ENCODE measurements at regions not wholly inside any gene's neighbourhood (a gene's known extent, or its start where the extent isn't known, plus 50 kb on each side); places are given as distances from the start of the nearest gene placed in this dataset.

- H3K27ac Mint-ChIP-seq (ENCODE audit: unreplicated experiment): no peak overlapping the region
- H3K36me3 Mint-ChIP-seq (ENCODE audit: low read depth, unreplicated experiment): peaks cover 7% of the 10 kb centered on the region
- no peak for TF ChIP-seq CTCF (IDR thresholded peaks at IDR 0.05; ENCODE audit: unreplicated experiment)
- no peak for DNase-seq (ENCODE audit: low spot score)
- no peaks in the 10 kb centered on the region for H3K4me1 Mint-ChIP-seq (ENCODE audit: unreplicated experiment)
- H3K27me3 Mint-ChIP-seq (ENCODE audit: unreplicated experiment): peaks cover 1% of the 10 kb centered on the region
- no peak overlapping the region for H3K4me3 Mint-ChIP-seq (ENCODE audit: unreplicated experiment)
- H3K9me3 Mint-ChIP-seq (ENCODE audit: unreplicated experiment): no peaks in the 10 kb centered on the region
Measured at GRCh38 chr4:126616795-126617194, 1016.0 kb upstream of the INTU start.

- no peak for TF ChIP-seq CTCF (IDR thresholded peaks at IDR 0.05; ENCODE audit: unreplicated experiment)
- Mint-ChIP-seq H3K4me3 (ENCODE audit: unreplicated experiment) (no peak overlapping the region), H3K27ac (ENCODE audit: unreplicated experiment) (no peak overlapping the region), H3K36me3 (ENCODE audit: low read depth, unreplicated experiment) (no peaks in the 10 kb centered on the region), H3K27me3 (ENCODE audit: unreplicated experiment) (peaks cover 1% of the 10 kb centered on the region), H3K9me3 (ENCODE audit: unreplicated experiment) (no peaks in the 10 kb centered on the region), H3K4me1 (ENCODE audit: unreplicated experiment) (no peaks in the 10 kb centered on the region)
- peak; percentile 18 for DNase-seq (ENCODE audit: low spot score)
Measured at GRCh38 chr4:126627255-126627654, 1005.5 kb upstream of the INTU start.

- Mint-ChIP-seq H3K4me1 (ENCODE audit: unreplicated experiment) (peaks cover 6% of the 10 kb centered on the region), H3K9me3 (ENCODE audit: unreplicated experiment) (no peaks in the 10 kb centered on the region), H3K27ac (ENCODE audit: unreplicated experiment) (no peak overlapping the region), H3K4me3 (ENCODE audit: unreplicated experiment) (no peak overlapping the region), H3K27me3 (ENCODE audit: unreplicated experiment) (peaks cover 1% of the 10 kb centered on the region), H3K36me3 (ENCODE audit: low read depth, unreplicated experiment) (no peaks in the 10 kb centered on the region)
- DNase-seq (ENCODE audit: low spot score): no peak
- no peak for TF ChIP-seq CTCF (IDR thresholded peaks at IDR 0.05; ENCODE audit: unreplicated experiment)
Measured at GRCh38 chr4:126628933-126629332, 1003.8 kb upstream of the INTU start.

GRCh38 chr4:126630230-126630629 lies 1002.5 kb upstream of the INTU start:
- Mint-ChIP-seq H3K9me3 (ENCODE audit: unreplicated experiment) (no peaks in the 10 kb centered on the region), H3K4me1 (ENCODE audit: unreplicated experiment) (peaks cover 6% of the 10 kb centered on the region), H3K27me3 (ENCODE audit: unreplicated experiment) (peaks cover 1% of the 10 kb centered on the region), H3K36me3 (ENCODE audit: low read depth, unreplicated experiment) (no peaks in the 10 kb centered on the region), H3K4me3 (ENCODE audit: unreplicated experiment) (no peak overlapping the region), H3K27ac (ENCODE audit: unreplicated experiment) (no peak overlapping the region)
- no peak for TF ChIP-seq CTCF (IDR thresholded peaks at IDR 0.05; ENCODE audit: unreplicated experiment)
- no peak for DNase-seq (ENCODE audit: low spot score)

GRCh38 chr4:126633306-126633705 lies 999.5 kb upstream of the INTU start:
- no peak for DNase-seq (ENCODE audit: low spot score)
- Mint-ChIP-seq H3K9me3 (ENCODE audit: unreplicated experiment) (no peaks in the 10 kb centered on the region), H3K36me3 (ENCODE audit: low read depth, unreplicated experiment) (no peaks in the 10 kb centered on the region), H3K4me1 (ENCODE audit: unreplicated experiment) (peaks cover 6% of the 10 kb centered on the region), H3K27ac (ENCODE audit: unreplicated experiment) (no peak overlapping the region), H3K4me3 (ENCODE audit: unreplicated experiment) (no peak overlapping the region), H3K27me3 (ENCODE audit: unreplicated experiment) (peaks cover 1% of the 10 kb centered on the region)
- no peak for TF ChIP-seq CTCF (IDR thresholded peaks at IDR 0.05; ENCODE audit: unreplicated experiment)
